GM21619 (cell line): ENCODE measurements at regions not wholly inside any gene's neighbourhood (a gene's known extent, or its start where the extent isn't known, plus 50 kb on each side); places are given as distances from the start of the nearest gene placed in this dataset.
"Not testable (repeated sequence)": the region's sequence is repeated elsewhere in the genome, so short reads cannot be mapped to it uniquely, and the experiment has no call there.

ENCODE experiments used
- ATAC-seq: cut with Tn5 transposase; IDR thresholded peaks from one replicate; pipeline ENCODE4 v1.9.1; 2021; ENCODE audit not compliant: unreplicated experiment

DNA sequence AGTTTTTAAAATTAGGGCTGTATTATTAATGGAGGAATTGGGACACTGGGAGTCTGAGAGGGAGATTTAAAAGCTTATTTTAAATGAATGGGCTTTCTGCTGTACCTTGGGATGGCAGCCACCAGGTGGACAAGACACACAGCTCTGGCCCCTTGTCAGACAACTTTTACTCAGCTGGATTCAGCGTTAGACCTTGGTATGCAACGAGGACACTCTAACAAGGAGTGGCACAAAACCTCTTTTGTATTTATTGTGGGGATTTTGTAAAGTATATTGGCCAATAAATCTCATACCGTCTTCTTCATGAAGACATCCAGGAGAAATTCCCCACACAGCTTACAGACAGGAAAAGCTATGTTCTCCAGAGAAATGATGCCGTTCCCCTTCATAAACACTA, 105.7 kb downstream of the LCA5 start:
- no peak for ATAC-seq

GRCh38 chr6:79430913-79431536, 106.2 kb downstream of the LCA5 start:
- ATAC-seq, result no peak

DNA sequence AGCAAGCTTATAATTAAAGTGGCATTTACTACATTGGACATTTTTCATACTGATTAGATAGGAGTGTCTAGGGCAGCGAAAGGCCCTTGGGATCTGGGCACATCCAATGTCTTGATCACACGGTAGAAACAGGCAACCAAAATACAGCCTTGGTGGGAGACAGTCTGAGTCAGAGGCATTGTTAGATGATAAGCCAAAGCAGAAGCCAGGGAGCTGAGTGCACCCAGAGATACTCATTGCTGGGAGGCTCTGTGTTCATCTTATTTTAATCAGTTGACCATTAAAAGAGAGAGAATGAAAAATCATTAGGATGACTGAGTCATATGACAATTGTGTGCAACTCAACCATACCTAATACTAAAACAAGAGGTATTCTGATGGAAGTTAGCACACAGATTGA, 109.5 kb downstream of the LCA5 start:
- no peak for ATAC-seq

DNA sequence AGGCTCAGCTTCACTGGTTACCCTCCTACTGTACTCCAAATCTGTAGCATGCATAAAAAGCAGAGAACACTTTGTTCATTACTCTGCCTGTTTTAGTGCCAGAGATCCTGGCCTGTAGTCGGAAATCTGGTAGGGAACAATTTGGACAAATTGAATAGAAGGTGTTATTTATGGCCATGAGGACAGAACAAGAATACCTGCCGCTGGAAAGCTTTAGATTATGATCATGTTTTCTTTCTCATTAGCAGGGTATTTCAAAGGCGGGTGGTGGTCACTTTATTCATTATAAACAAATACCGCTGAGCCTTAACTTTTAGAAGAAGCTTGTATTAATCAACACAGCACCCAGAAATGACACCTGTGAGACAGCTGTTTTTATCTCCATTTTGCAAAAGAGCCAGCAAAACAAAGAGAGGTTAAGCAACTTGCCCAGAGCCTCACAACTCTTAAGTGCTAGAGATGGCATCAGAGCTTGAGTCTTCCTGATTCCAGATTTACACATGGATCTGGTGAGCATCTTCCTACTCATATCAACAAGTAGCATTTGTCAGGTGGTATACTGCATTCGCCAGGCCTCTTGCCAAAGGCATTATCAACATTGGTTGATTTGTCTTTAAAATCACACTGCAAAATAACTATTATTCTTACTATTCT, 110.5 kb downstream of the LCA5 start:
- no peak for ATAC-seq

DNA sequence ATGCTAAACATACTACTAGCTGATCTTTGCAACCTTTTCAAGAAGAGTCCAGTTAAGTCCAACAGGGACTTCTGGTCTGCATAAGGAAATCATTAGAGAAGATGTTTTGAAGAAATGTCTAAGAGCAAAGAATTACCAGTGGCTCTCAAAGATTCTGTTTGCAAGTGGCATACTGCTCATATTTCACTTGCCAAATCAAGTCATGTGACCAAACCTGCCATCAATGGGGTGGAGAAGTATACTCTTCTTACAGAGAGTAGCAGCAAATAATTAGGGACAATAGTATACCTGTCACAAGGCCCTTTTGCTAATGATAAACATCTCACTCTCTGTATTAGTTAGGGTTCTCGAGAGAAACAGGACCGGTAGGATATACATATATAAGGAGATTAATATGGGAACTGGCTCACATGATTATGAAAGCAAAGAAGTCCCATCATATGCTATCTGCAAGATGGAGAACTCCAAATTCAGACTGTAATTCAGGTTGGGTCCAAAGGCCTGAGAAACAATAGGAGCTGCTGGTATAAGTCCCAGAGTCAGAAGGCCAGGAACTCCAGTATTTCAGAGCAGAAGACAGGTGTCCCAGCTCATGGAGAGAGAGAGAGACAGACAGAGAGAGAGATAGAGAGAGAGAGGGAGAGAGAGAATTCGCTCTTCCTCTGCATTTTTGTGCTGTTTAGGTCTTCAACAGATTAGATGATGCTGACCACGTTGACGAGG, 111.5 kb downstream of the LCA5 start:
- ATAC-seq, result no peak

DNA sequence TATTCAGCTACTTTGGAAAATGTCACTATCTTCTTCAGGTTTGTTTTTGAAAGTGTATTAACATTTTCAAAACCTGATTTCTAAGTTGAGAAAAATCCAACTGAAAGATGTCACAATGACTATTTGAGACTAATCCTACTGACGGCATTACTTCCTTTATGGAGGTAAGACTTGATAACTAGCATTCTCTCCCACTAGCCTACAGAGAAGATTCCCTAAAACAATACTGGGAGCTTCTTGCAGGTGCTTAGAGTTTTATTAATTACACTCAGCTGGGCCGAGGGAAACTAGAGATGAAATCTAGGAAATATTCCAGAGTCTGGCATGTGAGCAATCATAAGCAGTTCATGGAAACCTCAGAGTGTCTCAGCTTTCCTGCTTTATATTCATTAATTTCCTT, 114.0 kb downstream of the LCA5 start:
- no peak for ATAC-seq

DNA sequence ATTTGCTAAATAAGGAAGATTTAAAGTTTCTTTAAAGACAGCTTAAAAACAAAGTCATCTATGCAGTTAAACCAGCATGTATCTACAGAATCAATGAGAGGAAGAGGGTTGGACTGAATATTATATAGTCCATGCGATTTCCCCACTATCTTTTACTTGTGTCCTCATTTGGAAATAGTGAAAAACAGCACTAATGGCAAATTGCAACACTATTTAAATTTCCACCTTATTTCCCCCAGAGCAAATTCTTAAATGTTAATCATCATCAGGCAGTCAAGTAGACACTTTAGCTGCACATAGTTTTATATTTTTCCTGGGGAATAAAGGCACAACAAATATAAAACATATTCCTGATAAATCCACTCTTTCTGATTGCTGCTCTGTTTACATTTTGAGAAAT, 114.6 kb downstream of the LCA5 start:
- ATAC-seq, result no peak

DNA sequence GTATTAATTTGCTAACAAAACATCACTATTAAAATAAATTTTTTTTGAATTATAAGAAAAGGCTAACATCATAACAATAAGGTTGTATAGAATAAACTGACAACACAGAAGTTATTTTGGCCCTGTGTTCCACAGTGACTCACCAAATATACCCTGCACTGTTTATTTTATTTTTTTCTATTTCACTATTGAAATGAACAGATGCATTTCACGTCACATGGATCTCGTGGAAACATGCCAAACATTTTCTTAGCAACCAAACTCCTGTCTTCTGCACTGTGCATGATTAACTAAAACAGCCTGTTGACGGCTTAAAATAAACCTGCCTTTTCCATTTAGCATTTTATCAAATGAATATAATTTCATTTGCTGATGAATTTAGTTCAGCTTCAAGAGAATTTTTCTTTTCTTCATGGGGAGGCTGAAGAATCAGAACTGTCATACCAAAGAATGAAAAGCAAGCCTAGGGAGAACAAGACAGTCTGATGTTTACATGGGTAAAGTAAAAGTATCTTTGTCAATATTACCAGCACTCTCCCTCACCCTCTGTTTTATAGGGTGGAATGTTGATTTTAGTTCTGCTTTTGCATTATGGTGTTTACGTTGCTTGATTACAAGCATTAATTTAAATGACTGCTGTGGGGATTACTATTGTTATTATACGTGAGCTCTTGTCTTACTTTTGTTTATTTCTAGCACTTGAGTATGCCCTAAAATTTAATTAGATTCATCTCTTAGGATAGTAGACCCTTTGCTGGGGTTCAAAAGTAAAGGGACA, 115.3 kb downstream of the LCA5 start:
- peak; percentile 86 for ATAC-seq

DNA sequence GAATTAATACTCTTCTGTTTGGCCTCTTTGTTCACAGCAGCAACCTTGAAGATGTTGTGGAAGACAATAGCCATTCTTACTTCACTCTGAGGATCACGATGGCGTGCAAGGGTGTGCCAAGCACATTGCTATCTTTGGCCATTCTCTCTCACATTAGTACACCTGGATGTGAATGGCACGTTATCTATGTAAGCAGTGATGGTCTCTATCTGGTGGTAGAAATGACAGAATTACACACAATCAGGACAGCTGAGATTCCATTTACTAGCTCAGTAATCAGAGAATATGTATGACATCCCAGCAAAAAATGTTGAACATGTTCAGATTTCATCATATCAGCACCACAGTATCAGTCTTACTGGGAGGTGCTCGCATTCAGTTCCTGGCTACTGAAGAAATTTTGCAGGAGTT, 116.2 kb downstream of the LCA5 start:
- ATAC-seq, result no peak

GRCh38 chr6:79420054-79420453, 117.2 kb downstream of the LCA5 start:
- ATAC-seq, result no peak

- ATAC-seq, result no peak
Observed at GRCh38 chr6:79416931-79417330, 120.3 kb downstream of the LCA5 start.

DNA sequence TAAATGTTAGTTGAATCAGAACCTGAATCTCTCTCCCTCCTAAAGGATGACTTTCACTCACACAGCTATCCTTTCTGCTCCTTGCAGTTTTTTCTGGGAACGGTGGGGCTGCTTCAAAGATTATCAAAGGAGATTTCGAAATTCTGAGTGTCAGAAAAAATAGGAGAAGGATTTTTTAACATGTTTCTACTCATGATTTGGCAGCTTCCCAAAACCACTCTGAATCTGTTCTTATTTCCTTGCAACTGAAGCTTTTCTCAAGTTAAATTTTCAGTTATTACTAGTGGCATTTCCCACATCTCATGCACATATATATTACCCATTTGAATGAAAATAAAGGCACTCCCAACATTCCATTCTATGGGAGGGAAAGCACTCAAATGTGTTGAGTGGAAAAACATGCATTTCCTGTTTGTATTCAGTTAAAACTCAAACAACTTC, 123.6 kb downstream of the LCA5 start:
- ATAC-seq, result no peak

- no peak for ATAC-seq
Observed at GRCh38 chr6:79410806-79411205, 126.4 kb downstream of the LCA5 start.

DNA sequence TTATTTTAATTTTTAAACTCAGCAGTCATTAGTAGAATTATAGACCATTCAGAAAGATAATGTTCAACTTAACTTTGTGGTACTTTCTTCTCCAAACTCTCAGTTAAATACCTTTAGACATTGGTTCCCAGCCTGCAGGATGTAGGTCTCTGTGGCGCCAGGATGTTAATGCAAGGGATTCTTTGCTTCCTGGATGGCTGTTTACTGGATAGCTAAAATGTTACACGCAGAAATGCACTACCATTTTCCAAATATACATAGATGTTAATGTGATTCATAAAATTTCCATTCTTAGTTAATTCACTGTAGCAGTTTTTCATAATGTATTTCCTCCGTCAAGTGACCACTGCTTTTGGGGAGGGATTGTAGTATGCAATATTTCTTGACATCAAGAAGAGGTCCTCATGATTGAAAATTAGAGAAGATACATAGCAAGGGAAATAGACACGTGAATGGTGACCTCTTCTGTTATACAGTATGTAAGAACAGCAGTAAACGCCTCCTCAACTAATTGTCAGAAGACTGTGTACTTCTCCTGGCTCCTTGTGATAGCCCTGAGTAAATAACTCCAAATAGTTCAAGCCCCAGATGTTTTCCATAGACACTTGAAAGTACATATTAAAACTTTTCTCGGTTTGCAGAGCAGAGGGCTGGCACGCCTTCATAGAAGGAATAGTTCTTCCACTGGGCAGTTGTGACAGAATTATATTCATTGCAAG, 128.8 kb downstream of the LCA5 start:
- ATAC-seq, result no peak

DNA sequence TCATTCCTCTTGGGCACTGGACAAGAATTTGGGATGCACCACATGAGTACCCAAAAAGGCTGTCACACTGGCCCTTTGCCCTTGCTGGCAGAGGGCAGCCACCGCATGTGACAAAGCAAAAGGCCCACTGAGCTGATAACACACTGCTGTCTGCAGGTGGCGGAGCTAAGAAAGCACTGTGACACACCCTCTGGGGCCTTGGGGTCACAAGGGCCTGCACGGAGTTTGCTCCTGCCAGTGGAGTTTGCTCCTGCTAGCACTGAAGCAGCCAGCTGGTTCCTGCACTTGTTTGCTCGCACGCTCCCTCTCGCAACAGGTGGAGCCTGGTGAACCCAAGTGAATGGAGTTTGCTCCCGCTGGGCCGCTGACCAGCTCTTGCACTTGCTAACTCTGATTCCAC, 132.6 kb downstream of the LCA5 start:
- no peak for ATAC-seq

- ATAC-seq, result no peak
Observed at GRCh38 chr6:79404261-79404660, 133.0 kb downstream of the LCA5 start.

- no peak for ATAC-seq
Observed at GRCh38 chr6:79403563-79403962, 133.7 kb downstream of the LCA5 start.

- no peak for ATAC-seq
Observed at GRCh38 chr6:79403086-79403485, 134.1 kb downstream of the LCA5 start.

DNA sequence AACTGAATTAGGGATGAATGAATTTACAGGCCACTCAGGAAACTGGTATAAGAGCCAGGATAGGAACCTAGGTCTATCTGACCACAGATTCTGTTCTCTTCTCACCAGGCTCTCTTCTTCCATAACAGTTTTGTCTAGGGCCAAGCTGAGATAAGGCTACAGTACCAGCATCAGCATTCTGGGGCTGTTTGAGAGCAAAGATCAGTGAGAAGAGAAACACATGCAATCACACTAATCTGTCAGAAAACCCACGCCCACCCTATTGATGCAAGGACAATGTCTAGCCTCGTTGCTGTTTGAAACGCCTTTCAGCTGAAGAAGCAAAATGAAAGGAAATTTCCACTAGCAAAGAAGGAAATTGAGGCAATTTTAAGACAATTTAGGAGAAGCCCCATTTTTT, 137.7 kb downstream of the LCA5 start:
- no peak for ATAC-seq

DNA sequence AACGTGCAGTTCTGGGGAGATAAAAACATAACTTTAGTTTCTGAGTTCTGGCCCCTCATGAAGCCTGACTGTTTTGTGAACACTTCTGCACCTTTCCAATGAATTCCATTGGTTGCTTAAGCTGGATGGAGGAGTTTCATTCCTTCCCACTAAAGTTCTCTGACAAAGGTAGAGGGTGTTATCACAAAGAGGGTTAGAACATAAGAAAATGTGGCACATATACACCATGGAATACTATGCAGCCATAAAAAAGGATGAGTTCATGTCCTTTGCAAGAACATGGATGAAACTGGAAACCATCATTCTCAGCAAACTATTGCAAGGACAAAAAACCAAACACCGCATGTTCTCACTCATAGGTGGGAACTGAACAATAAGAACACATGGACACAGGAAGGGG, 138.6 kb downstream of the LCA5 start:
- not testable (repeated sequence) for ATAC-seq

GRCh38 chr6:79396625-79397024, 140.6 kb downstream of the LCA5 start:
- no peak for ATAC-seq
